ENCODE measurements at regions not wholly inside any gene's neighbourhood (a gene's known extent, or its start where the extent isn't known, plus 50 kb on each side); places are given as distances from the start of the nearest gene placed in this dataset.

GRCh38 chr2:43034921-43035320, 191.5 kb downstream of the ZFP36L2 start:
- Histone ChIP-seq H3K4me1 (ENCODE audit: control insufficient read depth, insufficient read depth, low read length) (peaks cover 5% of the 10 kb centered on the region), H3K27ac (ENCODE audit: insufficient read depth, low read depth, low read length, poor library complexity, severe bottlenecking) (no peak overlapping the region), H3K9me3 (ENCODE audit: control insufficient read depth, low read length) (no peaks in the 10 kb centered on the region), H3K27me3 (ENCODE audit: control insufficient read depth, insufficient read depth, low read length, poor library complexity, severe bottlenecking) (no peaks in the 10 kb centered on the region), H3K36me3 (ENCODE audit: control insufficient read depth, insufficient read depth, low read length) (no peaks in the 10 kb centered on the region), H3K4me3 (ENCODE audit: insufficient read depth, low read depth, low read length) (no peak overlapping the region)
- WGBS, 2 experiments = 94 to 96% methylated on average over 5 of the region's 7 CpGs

- no peaks in the 10 kb centered on the region for H3K36me3 ChIP-seq (ENCODE audit: control insufficient read depth, insufficient read depth, low read length)
- H3K27me3 ChIP-seq (ENCODE audit: control insufficient read depth, insufficient read depth, low read length, poor library complexity, severe bottlenecking) = no peaks in the 10 kb centered on the region
- H3K4me1 ChIP-seq (ENCODE audit: control insufficient read depth, insufficient read depth, low read length) = peaks cover 2% of the 10 kb centered on the region
- 92 to 100% methylated on average over 2 of the region's 2 CpGs for WGBS, 2 experiments
- no peak overlapping the region for H3K27ac ChIP-seq (ENCODE audit: insufficient read depth, low read depth, low read length, poor library complexity, severe bottlenecking)
- no peak overlapping the region for H3K4me3 ChIP-seq (ENCODE audit: insufficient read depth, low read depth, low read length)
- H3K9me3 ChIP-seq (ENCODE audit: control insufficient read depth, low read length) = no peaks in the 10 kb centered on the region
These were observed 192.2 kb downstream of the ZFP36L2 start for GRCh38 chr2:43034242-43034619.

- no peaks in the 10 kb centered on the region for H3K36me3 ChIP-seq (ENCODE audit: control insufficient read depth, insufficient read depth, low read length)
- H3K4me3 ChIP-seq (ENCODE audit: insufficient read depth, low read depth, low read length) = no peak overlapping the region
- no peak overlapping the region for H3K27ac ChIP-seq (ENCODE audit: insufficient read depth, low read depth, low read length, poor library complexity, severe bottlenecking)
- 93 to 94% methylated on average over 11 to 13 of the region's 13 CpGs for WGBS, 2 experiments
- no peaks in the 10 kb centered on the region for H3K4me1 ChIP-seq (ENCODE audit: control insufficient read depth, insufficient read depth, low read length)
- no peaks in the 10 kb centered on the region for H3K9me3 ChIP-seq (ENCODE audit: control insufficient read depth, low read length)
- no peaks in the 10 kb centered on the region for H3K27me3 ChIP-seq (ENCODE audit: control insufficient read depth, insufficient read depth, low read length, poor library complexity, severe bottlenecking)
These were observed 192.8 kb downstream of the ZFP36L2 start for GRCh38 chr2:43033466-43034241.

GRCh38 chr2:43033016-43033270, 193.5 kb downstream of the ZFP36L2 start:
- Histone ChIP-seq H3K27me3 (ENCODE audit: control insufficient read depth, insufficient read depth, low read length, poor library complexity, severe bottlenecking) (no peaks in the 10 kb centered on the region), H3K4me3 (ENCODE audit: insufficient read depth, low read depth, low read length) (no peak overlapping the region), H3K4me1 (ENCODE audit: control insufficient read depth, insufficient read depth, low read length) (no peaks in the 10 kb centered on the region), H3K9me3 (ENCODE audit: control insufficient read depth, low read length) (no peaks in the 10 kb centered on the region), H3K27ac (ENCODE audit: insufficient read depth, low read depth, low read length, poor library complexity, severe bottlenecking) (no peak overlapping the region), H3K36me3 (ENCODE audit: control insufficient read depth, insufficient read depth, low read length) (no peaks in the 10 kb centered on the region)
- 91% methylated on average over 7 of the region's 7 CpGs for WGBS, 2 experiments

- H3K36me3 ChIP-seq (ENCODE audit: control insufficient read depth, insufficient read depth, low read length) = no peaks in the 10 kb centered on the region
- no peaks in the 10 kb centered on the region for H3K9me3 ChIP-seq (ENCODE audit: control insufficient read depth, low read length)
- no peaks in the 10 kb centered on the region for H3K27me3 ChIP-seq (ENCODE audit: control insufficient read depth, insufficient read depth, low read length, poor library complexity, severe bottlenecking)
- H3K4me1 ChIP-seq (ENCODE audit: control insufficient read depth, insufficient read depth, low read length) = peaks cover 3% of the 10 kb centered on the region
- H3K4me3 ChIP-seq (ENCODE audit: insufficient read depth, low read depth, low read length) = no peak overlapping the region
- WGBS, 2 experiments = 84 to 87% methylated on average over 14 of the region's 14 CpGs
- H3K27ac ChIP-seq (ENCODE audit: insufficient read depth, low read depth, low read length, poor library complexity, severe bottlenecking) = no peak overlapping the region
These were observed 194.0 kb downstream of the ZFP36L2 start for GRCh38 chr2:43032213-43033015.

GRCh38 chr2:43031471-43032212, 194.8 kb downstream of the ZFP36L2 start:
- H3K4me3 ChIP-seq (ENCODE audit: insufficient read depth, low read depth, low read length) = no peak overlapping the region
- H3K36me3 ChIP-seq (ENCODE audit: control insufficient read depth, insufficient read depth, low read length) = no peaks in the 10 kb centered on the region
- H3K27me3 ChIP-seq (ENCODE audit: control insufficient read depth, insufficient read depth, low read length, poor library complexity, severe bottlenecking) = no peaks in the 10 kb centered on the region
- peaks cover 11% of the 10 kb centered on the region for H3K4me1 ChIP-seq (ENCODE audit: control insufficient read depth, insufficient read depth, low read length)
- no peaks in the 10 kb centered on the region for H3K9me3 ChIP-seq (ENCODE audit: control insufficient read depth, low read length)
- no peak overlapping the region for H3K27ac ChIP-seq (ENCODE audit: insufficient read depth, low read depth, low read length, poor library complexity, severe bottlenecking)
- 87 to 88% methylated on average over 9 of the region's 9 CpGs for WGBS, 2 experiments

GRCh38 chr2:43030551-43031307, 195.7 kb downstream of the ZFP36L2 start:
- Histone ChIP-seq H3K27ac (ENCODE audit: insufficient read depth, low read depth, low read length, poor library complexity, severe bottlenecking) (no peak overlapping the region), H3K4me3 (ENCODE audit: insufficient read depth, low read depth, low read length) (no peak overlapping the region), H3K4me1 (ENCODE audit: control insufficient read depth, insufficient read depth, low read length) (peaks cover 11% of the 10 kb centered on the region), H3K27me3 (ENCODE audit: control insufficient read depth, insufficient read depth, low read length, poor library complexity, severe bottlenecking) (no peaks in the 10 kb centered on the region), H3K9me3 (ENCODE audit: control insufficient read depth, low read length) (no peaks in the 10 kb centered on the region), H3K36me3 (ENCODE audit: control insufficient read depth, insufficient read depth, low read length) (no peaks in the 10 kb centered on the region)
- WGBS, 2 experiments = 90% methylated on average over 10 of the region's 10 CpGs

GRCh38 chr2:43029186-43029585, 197.2 kb downstream of the ZFP36L2 start:
- Histone ChIP-seq H3K4me1 (ENCODE audit: control insufficient read depth, insufficient read depth, low read length) (peaks cover 11% of the 10 kb centered on the region), H3K4me3 (ENCODE audit: insufficient read depth, low read depth, low read length) (no peak overlapping the region), H3K36me3 (ENCODE audit: control insufficient read depth, insufficient read depth, low read length) (no peaks in the 10 kb centered on the region), H3K27ac (ENCODE audit: insufficient read depth, low read depth, low read length, poor library complexity, severe bottlenecking) (no peak overlapping the region), H3K9me3 (ENCODE audit: control insufficient read depth, low read length) (no peaks in the 10 kb centered on the region), H3K27me3 (ENCODE audit: control insufficient read depth, insufficient read depth, low read length, poor library complexity, severe bottlenecking) (no peaks in the 10 kb centered on the region)
- 95 to 97% methylated on average over 3 of the region's 3 CpGs for WGBS, 2 experiments

GRCh38 chr2:43028188-43028587, 198.2 kb downstream of the ZFP36L2 start:
- no peaks in the 10 kb centered on the region for H3K27me3 ChIP-seq (ENCODE audit: control insufficient read depth, insufficient read depth, low read length, poor library complexity, severe bottlenecking)
- H3K36me3 ChIP-seq (ENCODE audit: control insufficient read depth, insufficient read depth, low read length) = no peaks in the 10 kb centered on the region
- no peak overlapping the region for H3K4me3 ChIP-seq (ENCODE audit: insufficient read depth, low read depth, low read length)
- no peak overlapping the region for H3K27ac ChIP-seq (ENCODE audit: insufficient read depth, low read depth, low read length, poor library complexity, severe bottlenecking)
- no peaks in the 10 kb centered on the region for H3K9me3 ChIP-seq (ENCODE audit: control insufficient read depth, low read length)
- H3K4me1 ChIP-seq (ENCODE audit: control insufficient read depth, insufficient read depth, low read length) = peaks cover 11% of the 10 kb centered on the region
- 89 to 91% methylated on average over 6 of the region's 6 CpGs for WGBS, 2 experiments
